ENCODE measurements at regions not wholly inside any gene's neighbourhood (a gene's known extent, or its start where the extent isn't known, plus 50 kb on each side); places are given as distances from the start of the nearest gene placed in this dataset.
"Not testable (repeated sequence)": the region's sequence is repeated elsewhere in the genome, so short reads cannot be mapped to it uniquely, and the experiment has no call there.

DNA sequence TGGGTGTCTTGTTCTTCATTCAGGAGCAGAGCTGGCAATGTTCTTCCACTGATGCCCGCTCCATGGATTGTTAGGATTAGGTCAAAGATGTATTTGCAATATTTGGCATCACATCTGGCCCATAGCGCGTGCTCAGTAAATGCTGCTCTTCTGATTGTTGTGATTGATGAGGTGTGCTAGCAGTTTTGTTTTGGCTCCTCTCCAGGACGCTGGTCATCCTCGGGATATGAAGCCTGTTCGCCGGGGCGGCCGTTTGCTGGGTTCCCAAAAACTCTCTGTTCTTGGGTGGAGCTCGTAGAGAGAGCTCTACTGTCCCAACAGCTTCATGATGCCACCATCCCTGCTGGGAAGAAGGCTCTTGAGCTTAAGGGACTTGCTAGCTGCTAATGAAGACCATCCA lies 96.9 kb downstream of the XRCC2 start:
- H3K9me3 Mint-ChIP-seq (ENCODE audit: unreplicated experiment), result no peaks in the 10 kb centered on the region
- no peaks in the 10 kb centered on the region for H4K20me1 ChIP-seq (ENCODE audit: insufficient read depth, low read length)
- H3K4me3 Mint-ChIP-seq (ENCODE audit: unreplicated experiment), result no peak overlapping the region
- no peaks in the 10 kb centered on the region for H3K36me3 ChIP-seq (ENCODE audit: insufficient read depth, low read length)
- no peak overlapping the region for H3K27ac Mint-ChIP-seq (ENCODE audit: unreplicated experiment)
- DNase-seq (ENCODE audit: low read depth) (no peak), FAIRE-seq (no peak)
- no peaks in the 10 kb centered on the region for H3K4me1 ChIP-seq (ENCODE audit: insufficient read depth, low read length)
- no peak overlapping the region for H3K9ac ChIP-seq (ENCODE audit: low read length)
- H3K4me3 ChIP-seq (ENCODE audit: insufficient read depth, low read depth, low read length), result no peak overlapping the region
- no peaks in the 10 kb centered on the region for H3K36me3 Mint-ChIP-seq (ENCODE audit: low read depth, unreplicated experiment)
- H3K27me3 ChIP-seq (ENCODE audit: insufficient read depth, low read length), result no peaks in the 10 kb centered on the region
- no peak for TF ChIP-seq CTCF (IDR thresholded peaks at IDR 0.05; ENCODE audit: insufficient read depth, low read depth, low read length)
- no peak for TF ChIP-seq EZH2 (IDR thresholded peaks at IDR 0.05; ENCODE audit: insufficient read depth, low read length)
- H2AFZ ChIP-seq (ENCODE audit: low read depth, low read length), result no peak overlapping the region
- no peaks in the 10 kb centered on the region for H3K9me3 ChIP-seq (ENCODE audit: insufficient read depth, low read depth, low read length)
- no peaks in the 10 kb centered on the region for H3K79me2 ChIP-seq (ENCODE audit: insufficient read depth, low read length)
- H3K27me3 Mint-ChIP-seq (ENCODE audit: low read depth, unreplicated experiment), result peaks cover 13% of the 10 kb centered on the region
- H3K27ac ChIP-seq (ENCODE audit: low read depth, low read length), result no peak overlapping the region
- no peak overlapping the region for H3K4me2 ChIP-seq (ENCODE audit: low read length)
- H3K4me1 Mint-ChIP-seq (ENCODE audit: low read depth, unreplicated experiment), result no peaks in the 10 kb centered on the region

GRCh38 chr7:152577339-152577738 lies 98.6 kb downstream of the XRCC2 start:
- Mint-ChIP-seq H3K4me1 (ENCODE audit: low read depth, unreplicated experiment) (no peaks in the 10 kb centered on the region), H3K27ac (ENCODE audit: unreplicated experiment) (no peak overlapping the region), H3K27me3 (ENCODE audit: low read depth, unreplicated experiment) (peaks cover 16% of the 10 kb centered on the region), H3K9me3 (ENCODE audit: unreplicated experiment) (no peaks in the 10 kb centered on the region), H3K4me3 (ENCODE audit: unreplicated experiment) (no peak overlapping the region), H3K36me3 (ENCODE audit: low read depth, unreplicated experiment) (no peaks in the 10 kb centered on the region)
- no peaks in the 10 kb centered on the region for H3K27me3 ChIP-seq (ENCODE audit: insufficient read depth, low read length)
- no peaks in the 10 kb centered on the region for H3K4me1 ChIP-seq (ENCODE audit: insufficient read depth, low read length)
- DNase-seq (ENCODE audit: low read depth) (no peak), FAIRE-seq (no peak)
- H3K79me2 ChIP-seq (ENCODE audit: insufficient read depth, low read length), result no peaks in the 10 kb centered on the region
- H3K27ac ChIP-seq (ENCODE audit: low read depth, low read length), result no peak overlapping the region
- H3K4me2 ChIP-seq (ENCODE audit: low read length), result no peak overlapping the region
- no peaks in the 10 kb centered on the region for H3K36me3 ChIP-seq (ENCODE audit: insufficient read depth, low read length)
- no peaks in the 10 kb centered on the region for H4K20me1 ChIP-seq (ENCODE audit: insufficient read depth, low read length)
- H3K4me3 ChIP-seq (ENCODE audit: insufficient read depth, low read depth, low read length), result no peak overlapping the region
- H2AFZ ChIP-seq (ENCODE audit: low read depth, low read length), result no peak overlapping the region
- no peak overlapping the region for H3K9ac ChIP-seq (ENCODE audit: low read length)
- no peak for TF ChIP-seq EZH2 (IDR thresholded peaks at IDR 0.05; ENCODE audit: insufficient read depth, low read length)
- no peak for TF ChIP-seq CTCF (IDR thresholded peaks at IDR 0.05; ENCODE audit: insufficient read depth, low read depth, low read length)
- no peaks in the 10 kb centered on the region for H3K9me3 ChIP-seq (ENCODE audit: insufficient read depth, low read depth, low read length)

- no peak overlapping the region for H3K27ac ChIP-seq (ENCODE audit: low read depth, low read length)
- Mint-ChIP-seq H3K27me3 (ENCODE audit: low read depth, unreplicated experiment) (peaks cover 16% of the 10 kb centered on the region), H3K27ac (ENCODE audit: unreplicated experiment) (no peak overlapping the region)
These were observed 100.9 kb downstream of the XRCC2 start for GRCh38 chr7:152574892-152575548.

GRCh38 chr7:152573186-152573585 lies 102.8 kb downstream of the XRCC2 start:
- H3K36me3 ChIP-seq (ENCODE audit: insufficient read depth, low read length); H3K27ac ChIP-seq (ENCODE audit: low read depth, low read length); H3K9me3 ChIP-seq (ENCODE audit: insufficient read depth, low read depth, low read length); H3K4me2 ChIP-seq (ENCODE audit: low read length); H3K36me3 Mint-ChIP-seq (ENCODE audit: low read depth, unreplicated experiment); H3K4me1 Mint-ChIP-seq (ENCODE audit: low read depth, unreplicated experiment); H2AFZ ChIP-seq (ENCODE audit: low read depth, low read length); H3K9ac ChIP-seq (ENCODE audit: low read length); DNase-seq (ENCODE audit: low read depth); H3K27me3 ChIP-seq (ENCODE audit: insufficient read depth, low read length); FAIRE-seq; H3K27ac Mint-ChIP-seq (ENCODE audit: unreplicated experiment); H3K4me1 ChIP-seq (ENCODE audit: insufficient read depth, low read length); H3K4me3 ChIP-seq (ENCODE audit: insufficient read depth, low read depth, low read length); H3K9me3 Mint-ChIP-seq (ENCODE audit: unreplicated experiment); H3K79me2 ChIP-seq (ENCODE audit: insufficient read depth, low read length); H3K4me3 Mint-ChIP-seq (ENCODE audit: unreplicated experiment); H4K20me1 ChIP-seq (ENCODE audit: insufficient read depth, low read length): not testable (repeated sequence)
- peaks cover 12% of the 10 kb centered on the region for H3K27me3 Mint-ChIP-seq (ENCODE audit: low read depth, unreplicated experiment)

More at GRCh38 chr7:152574892-152575548, 100.9 kb downstream of the XRCC2 start:
- Histone ChIP-seq H3K36me3 (ENCODE audit: insufficient read depth, low read length) (no peaks in the 10 kb centered on the region), H3K9me3 (ENCODE audit: insufficient read depth, low read depth, low read length) (no peaks in the 10 kb centered on the region), H2AFZ (ENCODE audit: low read depth, low read length) (no peak overlapping the region), H3K79me2 (ENCODE audit: insufficient read depth, low read length) (no peaks in the 10 kb centered on the region), H3K27me3 (ENCODE audit: insufficient read depth, low read length) (no peaks in the 10 kb centered on the region), H3K4me1 (ENCODE audit: insufficient read depth, low read length) (no peaks in the 10 kb centered on the region), H3K4me3 (ENCODE audit: insufficient read depth, low read depth, low read length) (no peak overlapping the region), H4K20me1 (ENCODE audit: insufficient read depth, low read length) (no peaks in the 10 kb centered on the region), H3K9ac (ENCODE audit: low read length) (no peak overlapping the region), H3K4me2 (ENCODE audit: low read length) (no peak overlapping the region)
- TF ChIP-seq EZH2 (IDR thresholded peaks at IDR 0.05; ENCODE audit: insufficient read depth, low read length) (no peak), CTCF (IDR thresholded peaks at IDR 0.05; ENCODE audit: insufficient read depth, low read depth, low read length) (no peak)
- Mint-ChIP-seq H3K36me3 (ENCODE audit: low read depth, unreplicated experiment) (no peaks in the 10 kb centered on the region), H3K4me1 (ENCODE audit: low read depth, unreplicated experiment) (no peaks in the 10 kb centered on the region), H3K9me3 (ENCODE audit: unreplicated experiment) (no peaks in the 10 kb centered on the region), H3K4me3 (ENCODE audit: unreplicated experiment) (no peak overlapping the region)
- FAIRE-seq, result no peak
- DNase-seq (ENCODE audit: low read depth), result no peak
